Right lobe of liver (tissue), 4 donors: ENCODE measurements at regions not wholly inside any gene's neighbourhood (a gene's known extent, or its start where the extent isn't known, plus 50 kb on each side); places are given as distances from the start of the nearest gene placed in this dataset.

ENCODE experiments used
- CTCF ChIP-seq, 4 donors: fragments of 200-600 bp in 3 of 4; fragments of 450-650 bp in 1 of 4; IDR thresholded peaks; one replicate each; pipeline versions ENCODE4 v1.5.1 to v1.8.0; 2016 to 2022; ENCODE audit warnings: antibody characterized with exemption in 4 of 4, mild to moderate bottlenecking in 2 of 4
- POLR2A ChIP-seq: fragments of 450-650 bp; IDR thresholded peaks from one replicate; pipeline ENCODE4 v1.6.1; 2017; ENCODE audit warnings: antibody characterized with exemption, mild to moderate bottlenecking
- donor health status: DM: no; HTN: no; CAD: no.
- donor health status: DM: no; HTN: no; CAD: no.
- donor health status: DM: no; HTN: yes; CAD: no.

DNA sequence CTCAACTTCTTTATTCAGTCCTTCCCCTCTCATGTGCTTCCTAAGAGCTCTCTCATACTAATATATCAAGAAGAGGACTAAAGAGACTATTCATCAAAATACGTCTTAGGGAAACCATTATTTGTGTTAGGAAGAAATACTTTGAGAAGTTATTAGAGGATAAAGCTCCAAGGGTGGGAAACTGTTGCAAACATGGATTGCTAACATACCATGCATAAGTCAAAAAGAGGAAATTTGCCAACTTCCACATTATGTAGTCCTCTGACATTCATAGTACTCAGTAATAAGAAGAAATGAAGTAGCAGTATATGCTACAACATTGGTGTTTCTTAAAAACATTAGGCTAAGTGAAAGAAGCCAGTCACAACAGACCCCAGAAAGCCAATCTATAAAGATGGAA lies 128.8 kb upstream of the CLEC14A start:
- TF ChIP-seq POLR2A (no peak), CTCF (IDR thresholded peaks at IDR 0.05) (no peak)
